Nephron (organoid): ENCODE measurements at regions not wholly inside any gene's neighbourhood (a gene's known extent, or its start where the extent isn't known, plus 50 kb on each side); places are given as distances from the start of the nearest gene placed in this dataset.
A peak's percentile ranks its signal among the peaks of the same experiment; 100 is the strongest.

Experiments
- H3K27ac Mint-ChIP-seq, 3 experiments: 2 replicates each; pipeline ENCODE4 v1.8.0; 2020; ENCODE audit warnings: mixed read lengths in 3 of 3, mild to moderate bottlenecking in 2 of 3, moderate library complexity in 1 of 3
- H3K27me3 Mint-ChIP-seq: 2 replicates; pipeline ENCODE4 v1.8.0; 2021; ENCODE audit warnings: low read depth, mild to moderate bottlenecking, moderate library complexity, mixed read lengths
- H3K36me3 Mint-ChIP-seq: 2 replicates; pipeline ENCODE4 v1.8.0; 2020; ENCODE audit warnings: low read depth, mixed read lengths
- H3K4me1 Mint-ChIP-seq: 2 replicates; pipeline ENCODE4 v1.8.0; 2020; ENCODE audit warnings: mixed read lengths
- H3K4me3 Mint-ChIP-seq, 3 experiments: 2 replicates each; pipeline ENCODE4 v1.8.0; 2020; ENCODE audit warnings: mild to moderate bottlenecking in 3 of 3, mixed read lengths in 3 of 3, moderate library complexity in 2 of 3
- H3K9me3 Mint-ChIP-seq: 2 replicates; pipeline ENCODE4 v1.8.0; 2020; ENCODE audit warnings: mixed read lengths
- TF ChIP-seq, protein P1 (sequence below), 3 experiments: fragments of 200-600 bp; sonication (generic); IDR thresholded peaks; one replicate each; pipeline ENCODE4 v1.5.0; 2021; ENCODE audit warnings: antibody characterized with exemption in 3 of 3; ENCODE audit not compliant: unreplicated experiment in 3 of 3

DNA sequence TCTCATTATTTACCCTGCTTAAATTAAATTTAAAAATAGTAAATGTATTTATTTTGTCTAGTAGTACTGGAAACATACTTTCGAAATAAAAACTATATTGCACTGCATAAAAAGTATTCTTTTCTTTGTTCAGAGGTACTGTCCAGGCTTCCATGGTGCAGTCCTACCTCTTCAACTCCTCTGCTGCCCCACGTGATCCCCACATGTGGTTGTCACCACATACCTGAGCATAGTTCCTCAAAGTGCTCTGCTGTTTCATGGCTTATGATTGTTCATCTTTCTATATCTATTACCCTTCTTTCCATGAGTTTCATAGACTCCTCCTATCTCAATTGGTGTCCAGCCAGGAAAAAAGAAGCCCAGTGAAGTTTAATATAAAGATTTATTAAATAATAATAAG lies 317.5 kb upstream of the OR4E1 start:
- H3K36me3 Mint-ChIP-seq = no peaks in the 10 kb centered on the region

GRCh38 chr14:21990116-21990515 lies 316.5 kb upstream of the OR4E1 start:
- no peaks in the 10 kb centered on the region for H3K4me1 Mint-ChIP-seq
- H3K9me3 Mint-ChIP-seq = no peaks in the 10 kb centered on the region
- no peak overlapping the region for H3K27ac Mint-ChIP-seq
- no peak overlapping the region for H3K4me3 Mint-ChIP-seq
- no peaks in the 10 kb centered on the region for H3K36me3 Mint-ChIP-seq
- no peaks in the 10 kb centered on the region for H3K27me3 Mint-ChIP-seq
- TF ChIP-seq, protein P1, sequence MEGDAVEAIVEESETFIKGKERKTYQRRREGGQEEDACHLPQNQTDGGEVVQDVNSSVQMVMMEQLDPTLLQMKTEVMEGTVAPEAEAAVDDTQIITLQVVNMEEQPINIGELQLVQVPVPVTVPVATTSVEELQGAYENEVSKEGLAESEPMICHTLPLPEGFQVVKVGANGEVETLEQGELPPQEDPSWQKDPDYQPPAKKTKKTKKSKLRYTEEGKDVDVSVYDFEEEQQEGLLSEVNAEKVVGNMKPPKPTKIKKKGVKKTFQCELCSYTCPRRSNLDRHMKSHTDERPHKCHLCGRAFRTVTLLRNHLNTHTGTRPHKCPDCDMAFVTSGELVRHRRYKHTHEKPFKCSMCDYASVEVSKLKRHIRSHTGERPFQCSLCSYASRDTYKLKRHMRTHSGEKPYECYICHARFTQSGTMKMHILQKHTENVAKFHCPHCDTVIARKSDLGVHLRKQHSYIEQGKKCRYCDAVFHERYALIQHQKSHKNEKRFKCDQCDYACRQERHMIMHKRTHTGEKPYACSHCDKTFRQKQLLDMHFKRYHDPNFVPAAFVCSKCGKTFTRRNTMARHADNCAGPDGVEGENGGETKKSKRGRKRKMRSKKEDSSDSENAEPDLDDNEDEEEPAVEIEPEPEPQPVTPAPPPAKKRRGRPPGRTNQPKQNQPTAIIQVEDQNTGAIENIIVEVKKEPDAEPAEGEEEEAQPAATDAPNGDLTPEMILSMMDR (IDR thresholded peaks at IDR 0.05; ENCODE audit: unreplicated experiment in 3 of 3) = peak; percentile 48 to 54 (median 49)

More for the DNA sequence above, 317.5 kb upstream of the OR4E1 start:
- Mint-ChIP-seq H3K27ac (no peak overlapping the region), H3K4me1 (no peaks in the 10 kb centered on the region), H3K9me3 (no peaks in the 10 kb centered on the region), H3K27me3 (no peaks in the 10 kb centered on the region), H3K4me3 (no peak overlapping the region)
- TF ChIP-seq, protein P1 (IDR thresholded peaks at IDR 0.05; ENCODE audit: unreplicated experiment in 3 of 3) = no peak

GRCh38 chr14:21989090-21989489 lies 315.5 kb upstream of the OR4E1 start:
- Mint-ChIP-seq H3K4me3 (no peak overlapping the region), H3K27me3 (no peaks in the 10 kb centered on the region), H3K4me1 (no peaks in the 10 kb centered on the region), H3K36me3 (no peaks in the 10 kb centered on the region), H3K9me3 (no peaks in the 10 kb centered on the region), H3K27ac (no peak overlapping the region)
- TF ChIP-seq, protein P1 (IDR thresholded peaks at IDR 0.05; ENCODE audit: unreplicated experiment in 3 of 3) = no peak

DNA sequence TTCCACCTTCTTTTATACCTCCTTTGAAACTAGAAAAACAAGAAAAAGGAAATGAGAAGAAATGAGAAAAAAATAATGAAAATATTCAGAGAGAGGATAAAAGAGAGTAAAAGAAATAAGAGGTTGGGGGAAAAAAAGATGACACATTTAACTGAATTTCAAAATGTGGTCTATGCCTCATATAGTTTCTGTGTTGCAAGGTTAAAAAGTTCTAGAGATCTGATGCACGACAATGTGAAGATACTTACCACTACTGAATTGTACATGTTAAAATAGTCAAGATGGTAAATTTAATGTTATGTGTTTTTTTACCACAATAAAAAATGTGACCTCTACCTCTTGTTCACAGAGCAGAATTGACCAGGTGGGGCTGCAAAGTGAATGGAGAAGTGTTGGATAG lies 314.8 kb upstream of the OR4E1 start:
- Mint-ChIP-seq H3K9me3 (no peaks in the 10 kb centered on the region), H3K27ac (no peak overlapping the region), H3K4me3 (no peak overlapping the region), H3K27me3 (no peaks in the 10 kb centered on the region), H3K4me1 (no peaks in the 10 kb centered on the region), H3K36me3 (no peaks in the 10 kb centered on the region)
- TF ChIP-seq, protein P1 (IDR thresholded peaks at IDR 0.05; ENCODE audit: unreplicated experiment in 3 of 3) = no peak

DNA sequence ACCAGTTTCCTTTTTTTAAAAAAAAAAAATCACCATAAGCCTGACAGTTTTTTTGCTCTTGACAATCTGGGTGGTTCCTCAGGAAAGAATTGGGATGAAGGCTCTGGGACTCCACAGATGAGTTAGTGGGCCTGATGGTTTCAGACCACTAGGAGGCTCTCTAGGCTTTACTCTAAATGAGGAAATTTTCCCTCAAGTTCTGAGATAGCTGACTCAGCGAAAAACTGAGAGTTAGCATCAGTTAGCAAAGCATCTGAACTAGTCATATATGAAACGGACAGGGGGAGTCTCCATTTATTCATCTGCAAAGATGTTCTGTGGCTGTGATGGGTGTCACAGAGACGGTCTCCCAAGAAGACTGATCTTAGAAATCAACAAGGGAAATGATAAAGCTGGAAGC lies 314.3 kb upstream of the OR4E1 start:
- Mint-ChIP-seq H3K36me3 (no peaks in the 10 kb centered on the region), H3K9me3 (no peaks in the 10 kb centered on the region), H3K4me3 (no peak overlapping the region), H3K27ac (no peak overlapping the region), H3K4me1 (no peaks in the 10 kb centered on the region), H3K27me3 (no peaks in the 10 kb centered on the region)
- TF ChIP-seq, protein P1 (IDR thresholded peaks at IDR 0.05; ENCODE audit: unreplicated experiment in 3 of 3) = peak; percentile 43 to 62 (median 55)

DNA sequence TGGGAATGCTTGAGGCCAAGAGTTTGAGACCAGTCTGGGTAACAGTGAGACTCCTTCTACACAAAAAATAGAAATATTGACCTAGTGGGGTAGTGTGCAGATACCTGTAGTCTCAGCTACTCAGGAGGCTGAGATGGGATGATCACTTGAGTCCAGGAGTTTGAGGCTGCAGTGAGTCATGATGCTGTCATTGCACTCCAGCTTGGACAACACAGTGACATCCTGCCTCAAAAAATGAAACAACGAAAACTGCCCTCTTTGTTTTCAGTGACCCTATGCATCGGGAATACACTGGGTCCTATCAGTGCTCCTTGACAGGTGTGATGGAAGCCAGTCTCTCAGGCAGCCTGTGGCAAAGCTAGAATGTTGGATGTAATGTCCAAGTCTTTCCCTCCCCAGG lies 311.5 kb upstream of the OR4E1 start:
- H3K4me1 Mint-ChIP-seq = no peaks in the 10 kb centered on the region
- H3K27ac Mint-ChIP-seq = no peak overlapping the region
- H3K9me3 Mint-ChIP-seq = no peaks in the 10 kb centered on the region
- no peaks in the 10 kb centered on the region for H3K27me3 Mint-ChIP-seq
- H3K36me3 Mint-ChIP-seq = no peaks in the 10 kb centered on the region
- TF ChIP-seq, protein P1 (IDR thresholded peaks at IDR 0.05; ENCODE audit: unreplicated experiment in 3 of 3) = no peak
- H3K4me3 Mint-ChIP-seq = no peak overlapping the region
